ENCODE measurements at regions not wholly inside any gene's neighbourhood (a gene's known extent, or its start where the extent isn't known, plus 50 kb on each side); places are given as distances from the start of the nearest gene placed in this dataset.
"Not testable (repeated sequence)": the region's sequence is repeated elsewhere in the genome, so short reads cannot be mapped to it uniquely, and the experiment has no call there.

- no peak for DNase-seq
These were observed 197.2 kb upstream of the PROX1 start for GRCh38 chr1:213790565-213790964.

DNA sequence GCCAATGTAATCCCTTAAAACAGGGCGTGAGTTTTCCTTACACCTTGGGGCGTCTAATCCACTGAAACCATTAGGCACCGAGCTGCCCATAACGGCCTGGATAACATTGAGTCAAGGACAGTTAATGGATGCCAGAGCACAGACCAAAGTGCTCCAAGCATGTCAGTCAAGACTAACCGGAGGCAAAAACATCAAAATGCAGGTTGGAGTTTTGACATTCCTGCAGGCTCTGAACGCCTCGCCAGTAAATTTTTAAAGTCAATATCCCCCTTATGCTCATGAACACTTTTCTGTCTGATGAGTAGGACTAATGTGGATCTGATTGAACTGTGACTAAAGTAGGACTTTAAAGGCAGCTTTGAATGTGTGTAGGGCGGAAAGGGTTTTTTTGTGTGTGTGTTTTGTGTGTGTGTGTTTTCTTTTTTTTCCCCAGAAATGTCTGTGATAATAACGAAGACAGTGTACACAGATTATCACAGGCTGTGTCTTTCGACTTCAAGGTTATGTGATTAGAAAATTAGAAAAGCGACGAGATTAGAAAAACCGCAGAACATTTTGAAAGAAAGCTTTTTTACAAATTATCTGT, 194.2 kb upstream of the PROX1 start:
- no peak for DNase-seq

DNA sequence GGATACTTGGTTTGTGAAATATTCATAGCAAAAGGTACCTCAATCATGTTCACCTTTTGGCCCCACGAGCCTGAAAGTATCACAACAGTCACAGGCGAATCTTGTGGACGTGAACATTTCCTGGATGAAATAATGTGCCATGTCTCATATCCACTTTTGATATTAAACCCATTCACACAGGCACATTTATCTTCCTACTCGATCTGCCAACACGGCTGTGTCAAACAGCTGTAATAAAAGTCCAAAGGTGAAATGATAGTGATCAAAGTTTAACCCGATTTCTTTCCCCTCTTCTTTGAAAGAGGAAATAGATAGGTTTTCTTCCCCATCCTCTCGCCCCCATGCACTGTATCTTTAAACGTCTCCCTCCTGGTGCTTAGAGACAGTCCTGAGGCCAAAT, 191.2 kb upstream of the PROX1 start:
- no peak for DNase-seq

- DNase-seq, result not testable (repeated sequence)
These were observed 179.5 kb upstream of the PROX1 start for GRCh38 chr1:213808288-213808687.

GRCh38 chr1:213817156-213817555, 170.6 kb upstream of the PROX1 start:
- DNase-seq, result no peak

DNA sequence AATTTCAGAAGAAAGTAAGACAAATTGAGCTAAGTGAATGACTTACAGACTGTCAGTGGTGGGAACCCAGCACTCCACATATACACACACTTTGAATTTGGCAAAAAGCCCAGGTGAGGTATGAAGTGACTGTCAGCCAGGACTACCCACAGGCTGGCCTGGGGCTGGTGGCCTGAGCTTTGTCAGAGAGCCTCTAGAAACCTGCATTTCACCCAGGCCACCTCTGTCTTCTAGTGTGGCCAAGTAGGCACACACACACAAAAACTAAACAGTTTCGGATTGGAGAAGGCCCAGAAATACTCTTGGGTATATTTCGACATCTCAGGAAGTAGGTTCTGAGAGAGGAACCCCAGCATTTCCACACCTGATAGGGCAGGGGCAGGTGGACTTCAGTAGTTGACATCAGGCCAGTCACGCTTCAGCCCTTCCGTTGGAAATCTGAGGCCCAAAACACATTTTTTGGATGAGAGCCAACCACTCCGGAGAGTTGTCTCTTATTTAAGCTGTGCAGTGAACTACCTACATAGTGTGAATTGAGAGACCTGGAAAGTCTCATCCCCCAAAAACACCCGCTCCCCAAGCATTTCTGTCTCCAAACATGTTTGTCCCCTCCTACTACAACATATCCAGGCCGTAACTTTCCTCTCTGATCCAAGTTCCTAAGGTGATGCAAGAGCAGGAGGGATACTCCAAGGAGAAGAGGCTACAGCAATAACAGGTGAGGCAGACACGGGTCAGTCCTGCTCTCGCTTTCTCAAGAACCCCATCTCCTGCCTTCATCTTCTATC, 167.2 kb upstream of the PROX1 start:
- DNase-seq, result no peak

DNA sequence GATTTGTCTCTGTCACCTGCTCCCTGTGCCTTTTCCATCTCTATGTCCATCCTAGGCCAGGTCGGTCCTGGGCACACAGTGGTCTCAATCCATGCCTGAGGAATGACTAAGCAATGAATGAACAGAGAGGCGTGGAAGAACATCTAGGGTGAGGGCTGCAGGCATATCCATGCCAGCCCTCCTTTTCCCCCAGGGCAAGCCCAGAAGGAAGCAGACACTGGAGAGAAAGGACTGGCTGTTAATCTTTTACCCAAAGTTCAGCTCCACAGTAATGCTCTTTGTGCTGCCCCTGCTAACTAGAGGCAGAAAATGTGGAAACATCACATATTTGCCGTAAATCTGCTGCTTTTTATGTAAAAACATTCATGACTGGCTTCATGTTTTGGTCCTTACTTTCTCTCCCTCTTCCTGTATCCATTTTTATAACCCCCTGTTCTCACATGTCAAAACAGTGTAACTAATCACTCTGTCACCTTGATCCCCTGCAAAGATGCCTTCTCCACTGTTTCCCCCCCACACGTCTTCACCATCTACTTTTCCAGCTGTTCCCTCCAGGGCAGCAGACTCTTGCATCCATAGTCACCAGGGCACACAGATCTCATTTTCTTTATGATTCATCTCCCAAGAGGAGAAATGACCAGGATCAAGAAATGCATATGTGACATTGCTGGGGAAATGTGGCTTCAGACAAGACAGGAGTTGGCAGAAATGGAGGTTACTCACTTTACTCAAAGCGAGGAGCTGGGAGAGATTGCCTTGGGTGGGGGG, 166.4 kb upstream of the PROX1 start:
- DNase-seq, result no peak

- no peak for DNase-seq
These were observed 165.8 kb upstream of the PROX1 start for GRCh38 chr1:213821943-213822334.

GRCh38 chr1:213826891-213827290, 160.9 kb upstream of the PROX1 start:
- no peak for DNase-seq

DNA sequence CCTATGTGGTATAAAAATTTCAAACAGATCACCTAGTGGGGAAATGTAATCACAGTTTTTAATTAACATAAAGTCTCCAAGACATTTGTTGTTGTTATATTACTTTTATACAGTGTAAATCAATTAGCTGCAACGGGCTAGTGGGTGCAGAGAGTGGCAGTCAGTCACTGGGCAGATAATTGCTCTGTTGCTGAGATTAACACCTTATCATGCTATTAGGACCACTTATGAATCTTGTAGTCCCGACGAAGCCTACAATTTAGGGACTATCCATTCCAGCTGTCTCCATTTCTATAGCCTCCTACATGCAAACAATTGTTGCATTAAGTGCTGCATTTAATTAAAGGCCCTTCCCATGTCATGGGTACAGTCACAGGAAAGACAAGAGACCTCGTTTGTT, 158.9 kb upstream of the PROX1 start:
- DNase-seq, result no peak

DNA sequence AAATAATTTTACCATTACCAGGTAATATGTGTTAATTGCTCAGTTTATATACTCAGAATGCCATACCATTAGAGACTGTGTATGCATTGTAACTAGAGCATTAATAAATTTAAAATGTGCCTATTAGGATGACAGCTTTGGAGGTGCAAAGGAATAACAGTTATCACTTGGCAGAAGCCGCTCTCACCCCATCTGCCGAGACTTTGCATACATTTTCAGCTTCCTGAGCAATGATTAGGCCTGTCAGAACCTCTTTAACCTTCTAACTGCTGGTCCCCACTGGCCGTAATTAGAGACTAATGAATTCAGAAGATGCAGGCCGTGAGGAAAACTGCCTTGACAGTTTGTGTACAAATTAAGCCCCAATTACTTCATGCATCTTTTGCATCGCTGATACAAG, 158.0 kb upstream of the PROX1 start:
- DNase-seq, result no peak

GRCh38 chr1:213830371-213830770, 157.4 kb upstream of the PROX1 start:
- DNase-seq, result no peak

DNA sequence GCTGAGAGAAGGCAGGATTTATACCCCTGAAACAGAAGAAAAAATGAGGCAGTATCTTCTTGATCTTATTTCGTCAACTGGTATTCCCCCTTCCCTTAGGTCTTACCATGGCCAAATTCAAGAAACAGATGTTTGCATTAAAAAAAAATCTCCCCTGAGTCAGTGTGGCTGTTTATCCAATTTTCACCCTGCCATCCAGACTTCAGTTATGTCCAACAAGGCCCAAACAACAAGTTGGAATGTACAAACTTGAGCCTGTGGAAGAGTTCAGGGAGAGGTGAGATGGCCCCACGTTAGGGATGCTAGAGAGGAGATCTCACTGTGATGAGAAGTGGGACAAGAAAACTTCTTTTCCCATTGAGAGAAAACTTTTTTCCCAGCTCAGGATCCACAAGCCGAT, 147.2 kb upstream of the PROX1 start:
- no peak for DNase-seq

GRCh38 chr1:213844632-213845031, 143.1 kb upstream of the PROX1 start:
- DNase-seq, result no peak

DNA sequence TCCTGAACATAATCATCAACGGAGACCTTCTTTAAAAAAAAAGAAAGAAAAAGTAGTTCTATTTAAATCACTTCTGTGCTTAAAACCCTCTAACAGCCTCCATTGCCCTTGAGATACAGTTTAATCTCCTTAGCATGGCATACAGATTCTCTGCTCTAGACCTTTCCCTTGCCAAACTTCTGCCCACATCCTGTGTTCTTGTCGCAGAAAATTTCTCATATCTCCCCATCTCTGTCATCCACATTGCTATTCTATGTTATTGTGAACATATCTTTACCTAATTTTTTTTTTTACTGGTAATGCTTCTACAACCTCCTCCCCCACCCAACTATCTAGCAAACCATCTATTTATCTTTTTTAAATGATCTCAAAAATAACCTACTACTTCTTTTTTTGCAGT, 135.7 kb upstream of the PROX1 start:
- no peak for DNase-seq

GRCh38 chr1:213858581-213858980, 129.2 kb upstream of the PROX1 start:
- peak; percentile 1 for DNase-seq

- no peak for DNase-seq
These were observed 125.9 kb upstream of the PROX1 start for GRCh38 chr1:213861841-213862240.

- DNase-seq, result no peak
These were observed 123.7 kb upstream of the PROX1 start for GRCh38 chr1:213864091-213864490.

- DNase-seq, result no peak
These were observed 119.3 kb upstream of the PROX1 start for GRCh38 chr1:213868482-213868881.

DNA sequence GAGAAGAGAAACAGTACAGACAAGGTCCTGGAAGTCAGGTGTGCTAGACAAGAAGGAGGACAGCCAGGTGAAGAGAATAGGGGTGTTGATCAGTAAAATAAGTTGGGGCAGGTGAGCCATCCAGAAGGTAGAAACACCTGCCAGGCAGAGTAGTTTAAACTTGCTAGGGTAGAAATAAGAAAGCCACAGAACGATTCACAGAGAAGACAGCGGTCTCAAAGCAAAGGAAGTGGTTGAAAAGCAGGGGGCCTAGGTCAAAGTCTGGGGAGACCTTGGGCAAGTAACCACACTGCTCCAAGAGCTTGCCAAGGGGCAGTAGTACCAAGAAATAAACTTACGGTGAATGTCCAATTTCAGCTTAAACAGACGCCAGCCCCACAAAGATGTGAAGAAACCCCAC, 116.6 kb upstream of the PROX1 start:
- DNase-seq, result no peak

DNA sequence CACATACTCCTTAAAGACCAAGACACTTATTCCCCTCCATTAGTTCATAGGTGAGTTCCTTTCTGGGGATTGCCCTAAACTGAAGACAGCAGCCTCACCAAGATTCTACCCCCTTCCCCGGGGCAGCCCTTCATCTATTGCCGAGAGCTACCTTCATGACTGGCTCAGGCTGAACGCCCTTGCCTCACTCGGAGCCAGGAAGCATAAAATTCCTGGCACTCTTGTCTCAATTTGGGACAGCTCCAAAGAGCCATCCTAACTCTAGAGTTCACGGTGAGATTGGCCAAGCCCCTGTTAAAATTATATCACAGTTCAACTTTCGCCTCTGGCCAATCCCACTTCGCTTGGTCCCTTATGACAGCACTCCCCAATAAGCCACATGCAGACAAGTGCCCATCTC, 113.0 kb upstream of the PROX1 start:
- DNase-seq, result no peak

GRCh38 chr1:213876531-213876930, 111.2 kb upstream of the PROX1 start:
- DNase-seq, result no peak

DNA sequence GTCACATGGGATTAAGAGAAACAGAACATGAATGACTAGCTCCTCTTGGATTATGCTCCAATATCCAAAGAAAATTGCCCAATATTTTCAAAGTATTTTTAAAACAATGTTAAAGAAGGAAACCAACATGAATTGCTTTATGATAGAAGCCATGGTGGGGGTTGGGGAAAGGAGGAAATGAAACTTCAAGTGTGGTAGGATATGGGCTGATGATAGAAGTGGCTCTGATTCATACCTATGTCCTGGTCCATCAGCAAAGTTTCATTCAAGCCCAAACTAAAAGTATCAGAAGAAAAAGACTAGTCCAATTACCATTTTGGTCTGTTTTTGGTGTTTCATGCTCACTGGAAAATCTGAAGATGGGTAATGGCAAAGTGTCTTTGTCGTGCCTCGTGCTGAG, 104.2 kb upstream of the PROX1 start:
- DNase-seq, result no peak

DNA sequence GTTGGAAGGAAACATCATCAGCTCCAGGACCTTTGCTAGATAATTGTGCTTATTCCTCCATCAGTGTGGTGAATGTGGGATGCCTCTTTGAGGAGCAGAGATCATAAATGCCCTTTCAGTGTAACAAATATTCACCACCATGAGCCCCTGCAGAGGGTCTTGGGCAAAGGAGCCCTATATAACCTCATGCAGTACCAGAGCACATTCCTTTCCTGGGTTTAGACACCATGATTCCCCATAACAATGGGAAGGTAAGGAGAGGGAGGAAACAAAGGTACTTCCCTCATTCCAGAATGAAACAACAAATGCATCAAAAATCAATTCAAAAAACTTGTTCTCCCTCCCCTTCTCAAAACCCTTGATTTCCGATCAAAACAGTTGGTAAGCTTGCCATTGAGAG, 103.4 kb upstream of the PROX1 start:
- DNase-seq, result no peak
